ENCODE measurements at regions not wholly inside any gene's neighbourhood (a gene's known extent, or its start where the extent isn't known, plus 50 kb on each side); places are given as distances from the start of the nearest gene placed in this dataset.

GRCh38 chr9:16025627-16026026 is 472.8 kb downstream of the CCDC171 start:
- H3K27me3 Mint-ChIP-seq, result no peaks in the 10 kb centered on the region
- H3K9me3 Mint-ChIP-seq, result peaks cover 0 to 5% (median 4%) of the 10 kb centered on the region in 3 donors
- H3K36me3 Mint-ChIP-seq, result no peaks in the 10 kb centered on the region
- no peak overlapping the region for H3K4me3 Mint-ChIP-seq
- H3K4me1 Mint-ChIP-seq, result no peaks in the 10 kb centered on the region
- no peak overlapping the region for H3K27ac Mint-ChIP-seq

GRCh38 chr9:16026886-16027285 is 474.0 kb downstream of the CCDC171 start:
- Mint-ChIP-seq H3K27me3 (no peaks in the 10 kb centered on the region), H3K36me3 (no peaks in the 10 kb centered on the region), H3K4me3 (no peak overlapping the region), H3K4me1 (no peaks in the 10 kb centered on the region), H3K27ac (no peak overlapping the region), H3K9me3 (peaks cover 0 to 5% (median 4%) of the 10 kb centered on the region in 3 donors)

DNA sequence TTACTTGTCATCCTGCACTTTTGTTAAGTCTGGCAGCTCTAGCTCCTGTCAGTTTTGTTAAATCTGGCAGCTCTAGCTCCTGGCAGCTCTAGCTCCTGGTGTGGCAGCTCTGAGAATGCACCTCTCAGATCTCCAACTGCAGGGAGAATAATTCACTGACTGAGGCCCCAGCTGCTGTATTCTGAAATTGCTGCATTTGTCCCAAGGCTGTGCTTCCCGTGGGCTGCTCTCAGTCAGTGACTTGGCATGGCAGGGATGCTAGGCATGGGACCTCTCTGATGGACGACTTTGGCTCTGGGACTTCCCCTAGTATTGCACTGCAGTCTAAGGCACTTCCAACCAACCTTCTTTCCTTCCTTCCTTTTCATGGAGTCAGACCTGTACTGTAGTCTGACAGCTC is 475.7 kb downstream of the CCDC171 start:
- no peak overlapping the region for H3K27ac Mint-ChIP-seq
- H3K9me3 Mint-ChIP-seq, result peaks cover 0 to 8% (median 5%) of the 10 kb centered on the region in 3 donors
- H3K4me3 Mint-ChIP-seq, result no peak overlapping the region
- H3K27me3 Mint-ChIP-seq, result no peaks in the 10 kb centered on the region
- no peaks in the 10 kb centered on the region for H3K36me3 Mint-ChIP-seq
- no peaks in the 10 kb centered on the region for H3K4me1 Mint-ChIP-seq

GRCh38 chr9:16029046-16029615 is 476.3 kb downstream of the CCDC171 start:
- Mint-ChIP-seq H3K27me3 (no peaks in the 10 kb centered on the region), H3K36me3 (no peaks in the 10 kb centered on the region), H3K9me3 (peaks cover 0 to 8% (median 5%) of the 10 kb centered on the region in 3 donors), H3K4me3 (no peak overlapping the region), H3K4me1 (no peaks in the 10 kb centered on the region), H3K27ac (no peak overlapping the region)

- H3K4me1 Mint-ChIP-seq, result no peaks in the 10 kb centered on the region
- H3K36me3 Mint-ChIP-seq, result no peaks in the 10 kb centered on the region
- H3K27me3 Mint-ChIP-seq, result no peaks in the 10 kb centered on the region
- H3K9me3 Mint-ChIP-seq, result peaks cover 0 to 8% (median 5%) of the 10 kb centered on the region in 3 donors
- H3K27ac Mint-ChIP-seq, result no peak overlapping the region
- H3K4me3 Mint-ChIP-seq, result no peak overlapping the region
Observed at GRCh38 chr9:16029796-16030363, 477.0 kb downstream of the CCDC171 start.

DNA sequence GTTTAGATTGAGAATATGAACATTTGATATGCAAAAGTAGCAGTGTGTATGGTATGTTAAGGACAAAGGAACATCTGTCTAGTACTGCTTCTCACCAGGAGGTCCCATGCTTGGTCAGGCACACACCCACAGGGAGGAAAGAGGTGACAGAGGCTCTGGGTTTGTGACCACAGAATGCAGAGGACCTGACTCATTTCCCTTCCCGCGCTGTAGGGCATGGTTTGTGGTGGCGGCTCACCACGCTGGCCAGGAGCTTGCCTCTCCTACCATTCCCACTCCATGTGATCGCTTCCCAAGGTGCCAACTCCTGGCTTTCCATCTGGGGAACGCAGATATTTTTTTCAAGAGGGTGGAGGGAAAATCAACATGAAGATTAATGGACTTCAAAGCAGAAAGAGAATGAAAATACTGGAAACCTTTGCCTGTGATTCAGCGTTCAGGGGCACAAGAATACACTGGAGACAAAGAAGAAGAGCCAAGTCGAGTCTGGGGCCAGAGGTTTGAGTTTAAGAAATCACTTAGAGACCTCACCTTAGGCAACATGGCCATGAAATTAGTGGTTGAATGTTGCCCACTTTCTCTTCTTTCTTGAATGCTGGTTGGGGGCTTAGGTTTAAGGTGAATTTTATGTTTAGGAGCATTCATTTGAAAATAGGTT is 477.8 kb downstream of the CCDC171 start:
- no peak overlapping the region for H3K4me3 Mint-ChIP-seq
- H3K4me1 Mint-ChIP-seq, result no peaks in the 10 kb centered on the region
- no peak overlapping the region for H3K27ac Mint-ChIP-seq
- H3K9me3 Mint-ChIP-seq, result peaks cover 0 to 10% (median 5%) of the 10 kb centered on the region in 3 donors
- H3K27me3 Mint-ChIP-seq, result no peaks in the 10 kb centered on the region
- H3K36me3 Mint-ChIP-seq, result no peaks in the 10 kb centered on the region

GRCh38 chr9:16031486-16031885 is 478.6 kb downstream of the CCDC171 start:
- Mint-ChIP-seq H3K27me3 (no peaks in the 10 kb centered on the region), H3K9me3 (peaks cover 0 to 13% (median 5%) of the 10 kb centered on the region in 3 donors), H3K27ac (no peak overlapping the region), H3K36me3 (no peaks in the 10 kb centered on the region), H3K4me3 (no peak overlapping the region), H3K4me1 (no peaks in the 10 kb centered on the region)

- H3K4me3 Mint-ChIP-seq, result no peak overlapping the region
- no peaks in the 10 kb centered on the region for H3K27me3 Mint-ChIP-seq
- H3K9me3 Mint-ChIP-seq, result peaks cover 0 to 13% (median 5%) of the 10 kb centered on the region in 3 donors
- H3K4me1 Mint-ChIP-seq, result no peaks in the 10 kb centered on the region
- H3K36me3 Mint-ChIP-seq, result no peaks in the 10 kb centered on the region
- no peak overlapping the region for H3K27ac Mint-ChIP-seq
Observed at GRCh38 chr9:16031971-16032370, 479.1 kb downstream of the CCDC171 start.

DNA sequence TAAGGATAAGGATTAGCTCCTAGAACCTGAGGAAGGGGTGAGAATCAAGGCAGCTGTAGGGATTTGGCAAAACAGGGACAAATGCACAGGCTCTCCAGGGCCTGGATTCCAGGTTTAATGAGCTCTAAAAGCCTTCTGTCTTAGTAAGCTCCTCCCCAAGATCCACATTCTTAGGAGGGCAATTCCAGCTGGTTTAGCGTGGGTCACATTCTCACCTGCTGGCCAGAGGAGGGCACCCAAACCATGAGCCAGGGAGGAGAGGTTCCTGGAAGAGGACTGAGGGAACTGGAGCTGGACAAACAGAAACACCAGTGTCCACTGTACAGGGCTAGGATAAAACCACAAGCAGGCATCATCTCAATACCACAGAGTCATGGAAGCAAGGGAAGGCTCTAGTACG is 480.0 kb downstream of the CCDC171 start:
- H3K4me1 Mint-ChIP-seq, result no peaks in the 10 kb centered on the region
- H3K27me3 Mint-ChIP-seq, result no peaks in the 10 kb centered on the region
- H3K36me3 Mint-ChIP-seq, result no peaks in the 10 kb centered on the region
- H3K9me3 Mint-ChIP-seq, result peaks cover 0 to 13% (median 5%) of the 10 kb centered on the region in 3 donors
- no peak overlapping the region for H3K27ac Mint-ChIP-seq
- H3K4me3 Mint-ChIP-seq, result no peak overlapping the region

DNA sequence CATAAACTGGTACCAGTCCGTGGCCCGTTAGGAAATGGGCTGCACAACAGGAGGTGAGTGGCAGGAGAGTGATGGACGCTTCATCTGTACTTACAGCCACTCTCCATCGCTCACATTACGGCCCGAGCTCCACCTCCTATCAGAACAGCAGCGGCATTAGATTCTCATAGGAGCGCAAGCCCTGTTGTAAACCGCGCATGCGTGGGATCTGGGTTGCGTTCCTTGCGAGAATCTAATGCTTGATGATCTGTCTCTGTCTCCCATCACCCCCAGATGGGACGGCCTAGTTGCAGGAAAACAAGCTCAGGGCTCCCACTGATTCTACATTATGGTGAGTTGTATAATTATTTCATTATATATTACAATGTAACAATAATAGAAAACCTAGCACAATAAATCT is 480.4 kb downstream of the CCDC171 start:
- Mint-ChIP-seq H3K4me3 (peak overlapping the region in 1 of 4 donors; percentile 72), H3K4me1 (no peaks in the 10 kb centered on the region), H3K9me3 (peaks cover 0 to 13% (median 3%) of the 10 kb centered on the region in 3 donors), H3K27me3 (no peaks in the 10 kb centered on the region), H3K36me3 (no peaks in the 10 kb centered on the region), H3K27ac (no peak overlapping the region)

- Mint-ChIP-seq H3K9me3 (peaks cover 0 to 13% (median 2%) of the 10 kb centered on the region in 3 donors), H3K27me3 (no peaks in the 10 kb centered on the region), H3K4me3 (no peak overlapping the region), H3K4me1 (no peaks in the 10 kb centered on the region), H3K27ac (no peak overlapping the region), H3K36me3 (no peaks in the 10 kb centered on the region)
Observed at GRCh38 chr9:16033921-16034691, 481.3 kb downstream of the CCDC171 start.

GRCh38 chr9:16039218-16039987 is 486.6 kb downstream of the CCDC171 start:
- Mint-ChIP-seq H3K4me1 (no peaks in the 10 kb centered on the region), H3K9me3 (peaks cover 0 to 5% (median 2%) of the 10 kb centered on the region in 3 donors), H3K4me3 (no peak overlapping the region)

DNA sequence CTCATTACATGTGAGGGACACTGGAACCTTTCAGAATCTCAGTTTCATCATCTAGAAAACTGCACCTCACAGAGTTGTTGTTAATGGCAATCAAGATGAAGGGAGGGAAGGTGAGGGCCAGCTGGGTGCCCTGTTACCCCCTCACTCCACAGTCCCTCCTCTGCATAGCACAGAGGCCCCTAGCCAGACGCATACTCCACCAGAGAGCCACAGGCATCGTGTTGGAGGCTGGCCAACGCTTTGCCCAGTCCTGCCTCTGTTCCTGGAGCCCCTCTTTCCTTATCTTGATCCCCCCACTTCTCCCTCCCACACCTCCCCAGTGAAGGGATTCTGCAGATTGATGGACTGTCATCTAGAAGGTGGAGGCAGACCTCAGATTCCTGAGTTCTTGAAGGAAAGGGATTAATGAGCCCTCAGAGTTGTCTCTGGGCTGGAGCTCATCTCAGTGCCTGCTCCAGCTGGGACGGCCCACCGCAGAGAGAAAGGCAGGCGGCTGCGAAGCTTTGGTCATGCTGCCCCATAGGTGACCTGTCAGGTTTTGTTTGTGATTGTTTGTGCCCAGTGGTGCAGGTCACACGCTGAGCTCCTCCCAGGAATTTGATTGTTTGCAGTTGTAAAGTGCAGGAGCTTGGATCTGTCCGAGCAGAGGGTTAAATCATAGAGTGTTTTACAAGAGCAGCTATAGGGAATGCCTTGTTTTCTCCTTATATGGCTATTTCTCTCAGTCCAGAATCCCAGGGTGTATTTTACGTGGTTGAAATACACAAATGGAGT is 487.3 kb downstream of the CCDC171 start:
- peaks cover 0 to 5% (median 2%) of the 10 kb centered on the region in 3 donors for H3K9me3 Mint-ChIP-seq
- no peaks in the 10 kb centered on the region for H3K4me1 Mint-ChIP-seq
- no peak overlapping the region for H3K27ac Mint-ChIP-seq
- H3K36me3 Mint-ChIP-seq, result no peaks in the 10 kb centered on the region
- H3K4me3 Mint-ChIP-seq, result no peak overlapping the region
- H3K27me3 Mint-ChIP-seq, result no peaks in the 10 kb centered on the region

More at GRCh38 chr9:16039218-16039987, 486.6 kb downstream of the CCDC171 start:
- no peaks in the 10 kb centered on the region for H3K27me3 Mint-ChIP-seq
- H3K27ac Mint-ChIP-seq, result no peak overlapping the region
- no peaks in the 10 kb centered on the region for H3K36me3 Mint-ChIP-seq

Measured in IgD-negative memory B cell (primary cell).